IPS-11a (cell line): ENCODE measurements at regions not wholly inside any gene's neighbourhood (a gene's known extent, or its start where the extent isn't known, plus 50 kb on each side); places are given as distances from the start of the nearest gene placed in this dataset.

ENCODE experiments used
- H3K4me3 ChIP-seq: one replicate; pipeline ENCODE4 v1.5.1; 2013; ENCODE audit warnings: low read depth, low read length, control low read depth

- H3K4me3 ChIP-seq: no peak overlapping the region
Measured at GRCh38 chr9:113808391-113809358, 67.4 kb upstream of the ZNF618 start.

DNA sequence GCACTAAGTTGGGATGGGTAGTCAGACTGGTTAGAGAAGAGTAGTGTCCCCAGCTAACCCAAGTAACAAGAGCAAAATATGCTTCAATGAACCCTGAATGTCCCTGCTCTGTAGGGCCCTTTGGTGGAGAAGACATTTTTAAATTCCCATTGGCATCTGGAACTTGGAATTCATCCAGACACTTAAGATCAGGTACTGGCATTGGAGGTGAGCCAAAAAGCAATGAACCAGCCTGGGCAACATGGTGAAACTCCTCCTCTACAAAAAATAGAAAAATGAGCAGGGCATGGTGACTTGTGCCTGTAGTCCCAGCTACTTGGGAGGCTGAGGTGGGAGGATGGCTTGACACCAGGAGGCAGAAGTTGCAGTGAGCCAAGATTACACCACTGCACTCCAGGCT lies 58.9 kb upstream of the ZNF618 start:
- H3K4me3 ChIP-seq: no peak overlapping the region

DNA sequence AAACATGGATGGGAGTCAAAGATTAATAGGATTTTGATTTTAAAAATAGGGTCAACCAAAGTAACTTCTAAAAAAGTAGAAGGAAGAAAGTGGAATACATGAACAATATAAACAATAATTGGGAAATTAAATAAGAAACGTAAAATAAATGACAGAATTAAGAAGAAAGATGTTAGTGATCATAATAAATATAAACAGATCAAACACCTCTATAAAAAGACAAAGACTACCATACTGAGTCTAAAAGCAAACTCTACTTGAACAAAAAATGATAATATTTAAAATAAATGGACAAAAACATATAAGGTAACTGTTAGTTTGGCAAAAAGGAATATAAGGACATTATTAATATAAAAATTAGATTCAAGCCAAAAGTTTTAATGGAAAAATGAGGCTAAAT lies 57.7 kb upstream of the ZNF618 start:
- no peak overlapping the region for H3K4me3 ChIP-seq

DNA sequence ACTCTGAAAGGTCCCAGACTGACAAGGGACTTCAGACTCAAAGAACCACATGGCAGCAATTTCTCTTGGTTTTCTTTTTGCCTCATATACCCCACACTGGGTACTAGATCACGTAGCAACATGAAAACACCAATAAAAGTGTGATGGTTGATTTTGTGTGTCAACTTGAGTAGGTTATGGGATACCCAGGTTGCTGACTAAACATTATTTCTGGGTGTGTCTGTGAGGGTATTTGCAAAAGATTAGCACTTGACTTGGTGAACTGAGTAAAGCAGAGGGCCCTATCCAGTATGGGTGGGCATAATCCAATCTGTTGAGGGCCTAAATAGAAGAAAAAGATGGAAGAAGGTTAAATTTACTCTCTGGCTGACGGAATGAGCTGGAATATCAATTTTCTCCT lies 53.8 kb upstream of the ZNF618 start:
- no peak overlapping the region for H3K4me3 ChIP-seq

DNA sequence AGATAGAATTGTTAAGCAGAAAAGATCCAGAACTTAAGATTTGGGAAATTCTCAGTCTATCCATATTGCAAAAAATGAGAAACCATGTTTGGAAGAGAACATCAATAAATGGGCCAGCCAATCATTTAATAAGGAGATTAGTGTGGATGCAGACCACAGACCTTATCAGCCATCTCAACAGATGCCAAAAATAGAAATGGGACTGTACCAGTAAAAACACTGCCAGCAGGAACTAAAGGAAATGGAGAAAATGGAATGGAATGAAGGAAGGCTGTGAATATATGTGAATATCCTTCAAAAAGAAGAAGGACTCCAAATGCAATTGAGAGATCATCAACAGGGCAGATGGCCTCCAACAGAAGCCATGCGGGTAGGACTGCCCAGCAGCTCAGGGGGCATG lies 52.7 kb upstream of the ZNF618 start:
- H3K4me3 ChIP-seq: no peak overlapping the region
